ENCODE measurements at regions not wholly inside any gene's neighbourhood (a gene's known extent, or its start where the extent isn't known, plus 50 kb on each side); places are given as distances from the start of the nearest gene placed in this dataset.
A peak's percentile ranks its signal among the peaks of the same experiment; 100 is the strongest.

DNA sequence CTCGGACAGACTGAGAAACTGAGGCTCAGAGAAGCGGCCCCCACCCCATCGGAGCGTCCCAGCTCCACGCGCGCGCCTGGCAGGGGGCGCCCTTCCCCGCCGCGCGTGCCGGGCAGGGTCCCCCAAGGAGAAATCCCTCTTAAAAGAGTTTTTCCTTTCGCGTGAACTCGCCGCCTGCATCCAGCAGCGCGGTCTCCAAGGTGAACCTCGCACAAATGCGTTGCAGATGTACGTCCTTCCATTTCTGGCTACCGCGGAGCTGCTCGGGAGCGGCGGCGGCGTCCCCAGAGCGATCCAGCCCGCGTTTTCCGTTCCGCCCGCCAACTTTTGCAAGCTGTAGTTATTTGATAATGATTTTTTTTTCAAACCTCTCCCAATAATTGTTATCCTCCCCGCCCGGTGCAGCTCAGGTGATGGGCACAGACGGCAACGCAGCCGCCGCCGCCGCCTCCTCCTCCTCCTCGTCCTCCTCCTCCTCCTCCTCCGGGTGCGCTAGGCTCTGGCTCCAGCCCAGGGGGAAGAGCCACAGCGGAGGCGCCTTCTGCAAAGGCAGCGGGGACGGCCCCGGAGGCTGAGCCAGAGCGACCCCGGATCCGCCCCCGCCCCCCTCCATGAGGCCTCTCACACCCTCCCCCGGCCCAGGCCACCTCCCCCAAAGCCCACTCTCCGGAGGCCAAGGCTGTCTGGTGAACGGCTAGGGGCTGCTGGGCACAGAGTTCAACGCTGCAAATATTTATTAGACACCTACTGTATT lies 74.0 kb upstream of the CUX1 start (continued):
- TF ChIP-seq ASH2L (IDR thresholded peaks at IDR 0.05; ENCODE audit: borderline replicate concordance, low read depth) (no peak), ZNF217 (IDR thresholded peaks at IDR 0.05) (peak; percentile 62; the same call in 1 of the 2 replicates), JUND (IDR thresholded peaks at IDR 0.05; ENCODE audit: low read depth, low read length) (no peak), NFYA (IDR thresholded peaks at IDR 0.05; ENCODE audit: borderline replicate concordance, low read depth, low read length) (no peak), RFX5 (IDR thresholded peaks at IDR 0.05; ENCODE audit: low read depth, low read length) (no peak), ATF7 (IDR thresholded peaks at IDR 0.05; ENCODE audit: low read depth) (no peak), NFIC (IDR thresholded peaks at IDR 0.05; ENCODE audit: low read depth, low read length) (no peak), MYB (IDR thresholded peaks at IDR 0.05; ENCODE audit: borderline replicate concordance, low read depth, low read length) (no peak), KAT2A (conservative IDR thresholded peaks at IDR 0.05; ENCODE audit: control insufficient read depth, low read depth, low read length) (no peak), NFYB (IDR thresholded peaks at IDR 0.05; ENCODE audit: insufficient read depth, low read depth, low read length) (no peak), RBBP5 (conservative IDR thresholded peaks at IDR 0.05) (no peak), SIX5 (IDR thresholded peaks at IDR 0.05; ENCODE audit: low read depth, low read length, severe bottlenecking) (no peak), STAT1 (conservative IDR thresholded peaks at IDR 0.05) (0 out of 2 replicates have a peak, but pooled peaks have one; percentile 68), PAX5 (IDR thresholded peaks at IDR 0.05; ENCODE audit: borderline replicate concordance, low read depth, low read length) (no peak), ETV6 (conservative IDR thresholded peaks at IDR 0.05 in 1 of 2, IDR thresholded peaks at IDR 0.05 in 1 of 2; ENCODE audit: borderline replicate concordance in 1 of 2, low read depth in 1 of 2) (no peak), PAX8 (IDR thresholded peaks at IDR 0.05) (no peak), POLR2AphosphoS2 (IDR thresholded peaks at IDR 0.05; ENCODE audit: low read depth, low read length) (no peak), NR2F1 (conservative IDR thresholded peaks at IDR 0.05) (no peak), SRF (IDR thresholded peaks at IDR 0.05; ENCODE audit: low read depth in 2 of 2, low read length in 2 of 2) (no peak), IKZF1 (conservative IDR thresholded peaks at IDR 0.05) (peak; percentile 71), BACH1 (IDR thresholded peaks at IDR 0.05; ENCODE audit: borderline replicate concordance) (no peak)
- TF ChIP-seq, protein P1, sequence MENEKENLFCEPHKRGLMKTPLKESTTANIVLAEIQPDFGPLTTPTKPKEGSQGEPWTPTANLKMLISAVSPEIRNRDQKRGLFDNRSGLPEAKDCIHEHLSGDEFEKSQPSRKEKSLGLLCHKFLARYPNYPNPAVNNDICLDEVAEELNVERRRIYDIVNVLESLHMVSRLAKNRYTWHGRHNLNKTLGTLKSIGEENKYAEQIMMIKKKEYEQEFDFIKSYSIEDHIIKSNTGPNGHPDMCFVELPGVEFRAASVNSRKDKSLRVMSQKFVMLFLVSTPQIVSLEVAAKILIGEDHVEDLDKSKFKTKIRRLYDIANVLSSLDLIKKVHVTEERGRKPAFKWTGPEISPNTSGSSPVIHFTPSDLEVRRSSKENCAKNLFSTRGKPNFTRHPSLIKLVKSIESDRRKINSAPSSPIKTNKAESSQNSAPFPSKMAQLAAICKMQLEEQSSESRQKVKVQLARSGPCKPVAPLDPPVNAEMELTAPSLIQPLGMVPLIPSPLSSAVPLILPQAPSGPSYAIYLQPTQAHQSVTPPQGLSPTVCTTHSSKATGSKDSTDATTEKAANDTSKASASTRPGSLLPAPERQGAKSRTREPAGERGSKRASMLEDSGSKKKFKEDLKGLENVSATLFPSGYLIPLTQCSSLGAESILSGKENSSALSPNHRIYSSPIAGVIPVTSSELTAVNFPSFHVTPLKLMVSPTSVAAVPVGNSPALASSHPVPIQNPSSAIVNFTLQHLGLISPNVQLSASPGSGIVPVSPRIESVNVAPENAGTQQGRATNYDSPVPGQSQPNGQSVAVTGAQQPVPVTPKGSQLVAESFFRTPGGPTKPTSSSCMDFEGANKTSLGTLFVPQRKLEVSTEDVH (IDR thresholded peaks at IDR 0.05; ENCODE audit: low read depth, partially characterized antibody) = no peak
- TF ChIP-seq, protein P2, sequence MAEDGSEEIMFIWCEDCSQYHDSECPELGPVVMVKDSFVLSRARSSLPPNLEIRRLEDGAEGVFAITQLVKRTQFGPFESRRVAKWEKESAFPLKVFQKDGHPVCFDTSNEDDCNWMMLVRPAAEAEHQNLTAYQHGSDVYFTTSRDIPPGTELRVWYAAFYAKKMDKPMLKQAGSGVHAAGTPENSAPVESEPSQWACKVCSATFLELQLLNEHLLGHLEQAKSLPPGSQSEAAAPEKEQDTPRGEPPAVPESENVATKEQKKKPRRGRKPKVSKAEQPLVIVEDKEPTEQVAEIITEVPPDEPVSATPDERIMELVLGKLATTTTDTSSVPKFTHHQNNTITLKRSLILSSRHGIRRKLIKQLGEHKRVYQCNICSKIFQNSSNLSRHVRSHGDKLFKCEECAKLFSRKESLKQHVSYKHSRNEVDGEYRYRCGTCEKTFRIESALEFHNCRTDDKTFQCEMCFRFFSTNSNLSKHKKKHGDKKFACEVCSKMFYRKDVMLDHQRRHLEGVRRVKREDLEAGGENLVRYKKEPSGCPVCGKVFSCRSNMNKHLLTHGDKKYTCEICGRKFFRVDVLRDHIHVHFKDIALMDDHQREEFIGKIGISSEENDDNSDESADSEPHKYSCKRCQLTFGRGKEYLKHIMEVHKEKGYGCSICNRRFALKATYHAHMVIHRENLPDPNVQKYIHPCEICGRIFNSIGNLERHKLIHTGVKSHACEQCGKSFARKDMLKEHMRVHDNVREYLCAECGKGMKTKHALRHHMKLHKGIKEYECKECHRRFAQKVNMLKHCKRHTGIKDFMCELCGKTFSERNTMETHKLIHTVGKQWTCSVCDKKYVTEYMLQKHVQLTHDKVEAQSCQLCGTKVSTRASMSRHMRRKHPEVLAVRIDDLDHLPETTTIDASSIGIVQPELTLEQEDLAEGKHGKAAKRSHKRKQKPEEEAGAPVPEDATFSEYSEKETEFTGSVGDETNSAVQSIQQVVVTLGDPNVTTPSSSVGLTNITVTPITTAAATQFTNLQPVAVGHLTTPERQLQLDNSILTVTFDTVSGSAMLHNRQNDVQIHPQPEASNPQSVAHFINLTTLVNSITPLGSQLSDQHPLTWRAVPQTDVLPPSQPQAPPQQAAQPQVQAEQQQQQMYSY (CRISPR knock-in tag; IDR thresholded peaks at IDR 0.05) = no peak
- TF ChIP-seq, protein P3, sequence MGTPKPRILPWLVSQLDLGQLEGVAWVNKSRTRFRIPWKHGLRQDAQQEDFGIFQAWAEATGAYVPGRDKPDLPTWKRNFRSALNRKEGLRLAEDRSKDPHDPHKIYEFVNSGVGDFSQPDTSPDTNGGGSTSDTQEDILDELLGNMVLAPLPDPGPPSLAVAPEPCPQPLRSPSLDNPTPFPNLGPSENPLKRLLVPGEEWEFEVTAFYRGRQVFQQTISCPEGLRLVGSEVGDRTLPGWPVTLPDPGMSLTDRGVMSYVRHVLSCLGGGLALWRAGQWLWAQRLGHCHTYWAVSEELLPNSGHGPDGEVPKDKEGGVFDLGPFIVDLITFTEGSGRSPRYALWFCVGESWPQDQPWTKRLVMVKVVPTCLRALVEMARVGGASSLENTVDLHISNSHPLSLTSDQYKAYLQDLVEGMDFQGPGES (IDR thresholded peaks at IDR 0.05) = no peak
